HG02678 (cell line): ENCODE measurements at regions not wholly inside any gene's neighbourhood (a gene's known extent, or its start where the extent isn't known, plus 50 kb on each side); places are given as distances from the start of the nearest gene placed in this dataset.

ENCODE experiments used
- ATAC-seq: cut with Tn5 transposase; IDR thresholded peaks from one replicate; pipeline ENCODE4 v1.9.1; 2021; ENCODE audit warnings: mild to moderate bottlenecking, moderate library complexity; ENCODE audit not compliant: unreplicated experiment

GRCh38 chr1:212189352-212189738, 95.9 kb upstream of the PPP2R5A start:
- ATAC-seq: no peak

GRCh38 chr1:212190169-212190568, 95.0 kb upstream of the PPP2R5A start:
- ATAC-seq: no peak

DNA sequence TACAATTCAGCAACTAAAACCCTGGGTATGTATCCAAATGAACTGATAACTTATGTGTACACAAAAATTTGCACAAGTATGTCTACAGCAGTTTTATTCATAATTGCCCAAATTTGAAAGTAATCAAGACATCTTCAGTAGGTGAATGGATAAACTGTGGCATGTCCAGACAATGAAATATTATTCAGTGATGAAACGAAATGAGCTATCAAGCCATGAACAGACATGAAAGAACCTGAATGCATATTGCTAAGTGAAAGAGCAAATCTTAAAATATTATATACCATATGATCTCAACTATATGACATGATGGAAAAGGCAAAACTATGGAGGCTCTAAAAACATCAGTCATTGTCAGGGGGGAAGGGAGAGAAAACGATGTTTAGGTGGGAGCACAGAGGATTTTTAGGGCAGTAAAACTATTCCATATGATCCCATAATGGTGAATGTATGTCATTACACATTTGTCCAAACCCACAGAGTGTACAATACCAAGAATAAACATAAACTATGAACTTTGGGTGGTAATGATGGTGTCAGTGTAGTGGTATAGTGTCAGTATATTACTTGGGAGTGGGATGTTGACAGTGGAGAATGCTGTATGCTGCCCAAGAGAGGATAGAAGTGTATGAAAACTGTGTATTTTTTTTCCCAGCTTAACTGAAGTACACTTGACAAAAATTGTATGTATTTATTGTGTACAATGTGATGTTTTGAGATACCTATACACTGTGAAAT, 92.8 kb upstream of the PPP2R5A start:
- no peak for ATAC-seq

- ATAC-seq: no peak
Observed at GRCh38 chr1:212196355-212196754, 88.9 kb upstream of the PPP2R5A start.

- ATAC-seq: no peak
Observed at GRCh38 chr1:212201461-212201860, 83.7 kb upstream of the PPP2R5A start.

- no peak for ATAC-seq
Observed at GRCh38 chr1:212203630-212204029, 81.6 kb upstream of the PPP2R5A start.

GRCh38 chr1:212205006-212205405, 80.2 kb upstream of the PPP2R5A start:
- no peak for ATAC-seq

- no peak for ATAC-seq
Observed at GRCh38 chr1:212205843-212206242, 79.4 kb upstream of the PPP2R5A start.

DNA sequence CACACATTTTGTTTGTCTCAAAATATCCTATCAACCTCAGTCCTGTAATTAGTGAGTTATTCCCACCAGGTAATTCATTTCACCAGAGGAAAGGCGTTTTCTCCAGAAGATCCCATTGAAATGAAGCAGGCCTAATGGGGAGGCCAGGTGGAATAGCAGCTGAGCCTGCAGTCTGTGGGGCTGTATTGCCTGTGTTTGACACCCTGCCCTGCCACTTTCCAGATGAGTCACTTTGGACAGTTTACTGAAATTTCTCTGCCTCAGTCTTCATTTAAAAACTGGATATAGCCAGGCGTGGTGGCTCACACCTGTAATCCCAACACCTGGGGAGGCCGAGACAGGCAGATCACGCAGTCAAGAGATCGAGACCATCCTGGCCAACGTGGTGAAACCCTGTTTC, 78.1 kb upstream of the PPP2R5A start:
- ATAC-seq: no peak

GRCh38 chr1:212207822-212208520, 77.2 kb upstream of the PPP2R5A start:
- no peak for ATAC-seq

DNA sequence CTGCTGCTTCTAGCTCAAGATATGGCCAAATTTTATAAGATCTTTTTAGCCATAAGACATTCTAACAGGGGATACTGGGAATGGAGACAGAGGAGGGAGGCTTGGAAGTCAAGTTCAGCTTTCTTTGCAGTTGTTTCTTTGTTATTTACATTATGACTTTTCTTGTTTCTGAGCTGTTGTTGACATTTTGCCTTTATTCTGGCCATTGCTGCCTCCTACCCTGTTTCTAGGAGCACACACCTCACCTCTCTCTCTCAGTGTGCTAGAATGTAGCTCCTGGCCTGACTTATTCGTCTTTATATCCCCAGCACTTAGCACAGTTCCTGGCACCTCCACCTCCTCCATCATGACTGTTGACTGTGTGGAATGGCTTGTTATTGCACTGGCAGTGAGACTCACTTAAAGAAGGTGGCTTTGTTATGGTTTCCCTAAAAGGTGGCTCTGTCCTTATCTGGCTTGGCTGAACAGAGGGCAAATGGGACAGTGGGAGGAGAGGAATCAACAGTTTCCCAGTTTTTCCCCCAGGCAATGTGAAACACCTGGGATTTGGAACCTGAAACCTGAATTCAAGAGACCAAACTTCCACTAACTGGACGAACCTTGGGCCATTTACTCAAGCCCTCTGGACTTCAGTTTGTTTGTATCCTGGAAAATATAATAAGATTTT, 76.1 kb upstream of the PPP2R5A start:
- ATAC-seq: no peak

DNA sequence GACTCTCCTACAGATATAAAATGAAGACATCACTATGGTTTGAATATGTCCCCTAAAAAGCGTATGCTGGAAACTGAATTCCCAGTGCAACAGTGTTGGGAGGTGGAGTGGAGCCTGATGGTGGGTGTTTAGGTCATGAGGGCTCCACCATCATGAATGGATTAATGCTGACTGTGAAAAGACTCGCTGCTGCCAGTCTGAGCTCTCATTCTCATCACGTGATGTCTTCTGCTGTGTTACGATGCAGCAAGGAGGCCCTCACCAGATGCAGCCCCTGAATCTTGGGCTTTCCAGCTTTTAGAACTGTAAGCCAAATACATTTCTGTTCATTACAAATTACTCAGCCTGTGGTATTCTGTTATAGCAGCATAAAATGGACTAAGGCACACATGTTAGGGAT, 73.8 kb upstream of the PPP2R5A start:
- no peak for ATAC-seq

DNA sequence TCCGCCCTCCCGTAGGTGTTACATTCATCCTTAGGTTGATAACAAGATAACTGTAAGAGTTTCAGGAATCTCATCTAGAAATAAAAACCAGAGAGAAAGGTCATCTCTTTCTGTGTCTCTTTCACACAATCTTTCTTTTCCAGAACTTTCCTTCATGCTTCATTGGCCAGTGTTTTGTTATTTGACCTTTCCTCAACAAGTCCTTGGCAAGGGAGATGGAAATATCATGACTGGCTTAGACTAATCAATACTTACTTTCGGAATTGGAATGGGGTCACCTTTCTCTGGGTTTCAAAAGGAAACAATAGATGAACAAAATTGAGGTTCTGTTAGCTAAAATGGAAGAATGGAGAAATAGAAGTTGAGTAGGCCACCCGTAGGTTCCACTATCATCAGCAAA, 72.9 kb upstream of the PPP2R5A start:
- ATAC-seq: no peak

- ATAC-seq: no peak
Observed at GRCh38 chr1:212212906-212213305, 72.3 kb upstream of the PPP2R5A start.

DNA sequence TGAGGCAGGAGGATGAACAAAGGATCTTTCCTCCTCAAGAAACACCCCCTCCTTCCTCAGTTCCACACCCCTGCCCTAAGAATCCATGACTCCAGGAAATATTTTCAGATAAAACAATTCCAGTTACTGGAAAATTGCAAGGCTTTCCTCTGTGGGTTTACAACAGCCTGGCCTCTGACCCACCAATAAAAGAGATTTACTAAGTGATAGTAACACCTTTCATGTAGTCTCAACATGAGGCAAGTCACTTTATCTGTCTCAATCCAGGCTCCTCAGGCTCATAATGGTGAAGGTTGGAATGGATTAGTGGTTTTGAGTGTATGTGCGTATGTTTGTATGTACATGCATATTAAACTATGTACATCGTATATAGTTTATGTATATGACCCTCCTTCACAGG, 71.4 kb upstream of the PPP2R5A start:
- no peak for ATAC-seq

GRCh38 chr1:212214325-212214724, 70.9 kb upstream of the PPP2R5A start:
- ATAC-seq: no peak

DNA sequence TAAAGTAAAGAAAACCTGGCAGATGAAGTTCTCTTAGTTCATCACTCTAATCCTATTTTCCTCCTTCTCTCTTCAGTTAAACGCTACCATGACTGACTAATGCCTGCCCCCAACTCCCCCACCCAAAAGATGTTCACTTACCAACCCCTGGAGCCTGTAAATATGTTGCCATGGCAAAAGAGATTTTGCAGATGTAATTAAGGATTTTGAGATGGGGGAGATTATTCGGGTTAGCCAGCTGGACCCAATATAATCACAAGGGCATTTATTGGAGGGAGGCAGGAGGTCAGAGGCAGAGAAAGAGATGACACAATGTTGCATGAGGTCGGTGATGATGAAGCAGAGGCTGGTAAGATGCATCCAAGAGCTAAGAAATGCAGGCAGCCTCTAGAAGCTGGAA, 69.3 kb upstream of the PPP2R5A start:
- ATAC-seq: no peak

GRCh38 chr1:212217633-212218032, 67.6 kb upstream of the PPP2R5A start:
- ATAC-seq: no peak

DNA sequence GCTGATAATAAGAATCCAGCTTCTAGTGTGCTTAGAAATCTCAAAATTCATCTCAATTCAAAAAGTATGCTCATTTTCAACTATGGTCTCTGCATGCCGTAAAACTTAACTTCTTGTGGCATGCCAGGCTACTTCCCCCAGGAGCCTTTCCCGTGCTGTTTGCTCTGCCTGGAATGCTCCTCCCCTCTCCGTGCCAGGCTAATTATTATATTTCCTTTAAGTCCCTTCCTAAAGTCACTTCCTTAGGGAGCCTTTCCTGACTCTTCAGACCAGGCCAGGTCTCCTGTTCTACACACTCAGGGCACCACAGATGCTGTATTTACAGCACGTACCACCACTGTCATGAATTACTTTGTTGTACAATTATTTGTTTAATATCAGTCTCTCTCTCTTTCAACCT, 67.1 kb upstream of the PPP2R5A start:
- ATAC-seq: no peak

DNA sequence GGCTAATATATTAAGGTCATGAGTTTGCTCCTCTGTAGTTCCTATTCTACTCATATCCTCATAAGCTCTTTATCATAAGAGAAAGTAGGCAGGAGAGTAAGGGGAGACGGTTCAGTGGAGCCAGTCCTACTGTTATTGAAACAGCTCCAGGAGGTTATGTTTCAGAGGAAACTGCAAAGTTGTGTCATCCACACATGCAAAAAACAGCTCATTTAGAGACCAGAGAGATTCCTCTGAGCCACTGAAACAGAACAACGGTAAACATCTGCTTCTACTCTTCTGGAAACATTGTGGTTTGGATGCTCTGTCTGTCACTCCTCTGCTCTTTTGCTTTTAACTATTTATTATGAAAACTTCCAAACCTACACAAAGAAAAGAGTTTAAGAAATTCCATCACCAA, 66.3 kb upstream of the PPP2R5A start:
- ATAC-seq: peak; percentile 94

DNA sequence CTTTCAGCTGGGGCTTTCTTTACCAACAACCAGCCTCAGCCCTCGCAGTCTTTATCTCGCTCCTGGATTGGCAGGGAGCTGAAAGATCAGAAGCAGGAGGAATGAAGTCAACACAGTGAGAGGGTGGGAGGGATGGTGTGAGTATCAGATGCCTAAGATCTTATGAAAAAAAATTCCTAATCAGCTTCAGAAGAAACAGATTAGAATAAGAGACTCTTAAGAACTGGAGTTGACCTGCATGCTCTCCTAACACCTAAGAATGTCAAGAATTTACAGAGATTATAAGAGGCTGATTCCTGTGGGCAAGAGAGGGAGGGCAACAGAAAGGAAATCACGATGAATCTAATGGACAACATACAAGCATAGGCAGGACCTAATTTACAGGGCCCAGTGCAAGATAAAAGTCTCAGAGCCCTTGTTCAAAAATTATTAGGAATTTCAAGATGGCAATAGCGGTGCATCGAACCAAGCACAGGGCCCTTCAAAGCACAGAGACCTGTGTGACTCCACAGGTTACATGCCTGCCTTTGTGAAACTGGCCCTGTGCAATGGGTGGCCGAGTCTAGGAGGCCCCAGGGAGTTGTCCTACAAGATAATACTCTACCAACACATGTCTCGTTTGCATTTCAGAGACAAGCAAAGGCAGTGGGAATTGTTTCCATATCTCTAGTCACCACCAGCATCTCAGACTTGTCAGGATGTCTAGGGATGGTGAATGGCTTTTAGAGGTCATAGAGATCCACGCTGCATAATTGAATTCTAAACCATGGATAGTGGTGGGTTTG, 65.3 kb upstream of the PPP2R5A start:
- no peak for ATAC-seq
